Heart left ventricle (tissue), 16 donors: ENCODE measurements at regions not wholly inside any gene's neighbourhood (a gene's known extent, or its start where the extent isn't known, plus 50 kb on each side); places are given as distances from the start of the nearest gene placed in this dataset.
A peak's percentile ranks its signal among the peaks of the same experiment; 100 is the strongest.

Experiments used
- ATAC-seq, 4 donors: fragments of 200-7000 bp; cut with Tn5 transposase; one replicate each; pipeline ENCODE4 v1.9.1; 2020 to 2022; ENCODE audit warnings: moderate library complexity in 4 of 4, mild to moderate bottlenecking in 3 of 4, moderate number of reproducible peaks in 1 of 4
- DNase-seq, 5 donors: peaks; one replicate each; pipeline ENCODE4 v3.0.0-alpha.2; 2020
- H3K27ac ChIP-seq, 12 donors: fragments of 200-600 bp; sonication (generic) in 4 of 12; one replicate each; pipeline versions ENCODE4 v1.5.0 to v1.8.0; 2016 to 2022; ENCODE audit warnings: mild to moderate bottlenecking in 2 of 12
- H3K27me3 ChIP-seq, 9 donors: fragments of 200-600 bp; sonication (generic) in 2 of 9; one replicate each; pipeline versions ENCODE4 v1.5.1 to v1.8.0; 2016 to 2022; ENCODE audit warnings: mild to moderate bottlenecking in 3 of 9
- H3K36me3 ChIP-seq, 9 donors: fragments of 200-600 bp; sonication (generic) in 2 of 9; one replicate each; pipeline versions ENCODE4 v1.5.0 to v1.8.0; 2018 to 2022; ENCODE audit warnings: mild to moderate bottlenecking in 2 of 9
- H3K4me1 ChIP-seq, 12 donors: fragments of 200-600 bp; sonication (generic) in 4 of 12; one replicate each; pipeline versions ENCODE4 v1.5.0 to v1.8.0; 2016 to 2022; ENCODE audit warnings: mild to moderate bottlenecking in 3 of 12
- H3K4me3 ChIP-seq, 12 donors: fragments of 200-600 bp; sonication (generic) in 4 of 12; one replicate each; pipeline versions ENCODE4 v1.5.0 to v1.8.0; 2017 to 2022; ENCODE audit warnings: mild to moderate bottlenecking in 9 of 12, moderate library complexity in 4 of 12
- H3K9me3 ChIP-seq, 12 donors: fragments of 200-600 bp; sonication (generic) in 4 of 12; one replicate each; pipeline versions ENCODE4 v1.5.0 to v1.8.0; 2016 to 2022; ENCODE audit warnings: mild to moderate bottlenecking in 1 of 12
- CTCF ChIP-seq, 12 donors: fragments of 200-600 bp; sonication (generic) in 4 of 12; IDR thresholded peaks; one replicate each; pipeline versions ENCODE4 v1.5.0 to v1.8.0; 2018 to 2022; ENCODE audit warnings: antibody characterized with exemption in 12 of 12, mild to moderate bottlenecking in 5 of 12
- POLR2A ChIP-seq, 2 donors: fragments of 450-650 bp; IDR thresholded peaks; one replicate each; pipeline ENCODE4 v1.6.1; 2017; ENCODE audit warnings: antibody characterized with exemption in 2 of 2, mild to moderate bottlenecking in 2 of 2, moderate library complexity in 2 of 2
- WGBS, 4 donors: extraction: QIAGEN DNeasy Blood & Tissue Kit in 2 of 4; methylation state at CpG; one replicate each; pipeline versions ENCODE4 v1.1.5 to v1.1.7; 2013 to 2018; 5-methylcytosine and 5-hydroxymethylcytosine counted together
- intact Hi-C, 10 donors: fragments of 100-400 bp; cut with DNase I; formaldehyde crosslinking; loops; one replicate each; pipeline versions ENCODE4 v1.11.1 to v1.14.2; 2022
- donor health status: ischemic (EF 13 %, LVEDD 7.1; RV severe dilation, severe dysfunction).
- donor health status: healthy with polysubstance abuse.
- donor health status: DM: no; HTN: yes; CAD: no.
- donor health status: DM: no; HTN: no; CAD: no.
- donor health status: ischemic (EF 25% LVEDD 6.9; RV normal size, moderate dysfunction).
- donor health status: ischemic (EF 25% LVEDD 5.7; RV mildly dilated, moderate dysfunction).
- donor health status: healthy.
- donor health status: DM: yes; HTN: yes; CAD: no.
- donor health status: ischemic (EF 35%, LVEDD 5.7; RV mildly dilated, moderate dysfunction).
- donor health status: nonischemic (EF 11% LVEDD 7.7; RV severe dilation, severe dysfunction).
- donor health status: DM: yes; HTN: yes; CAD: no.
- donor health status: PGD.
- donor health status: ischemic (EF 29% LVEDD 5.4; RV normal size, mild dysfunction).
- donor health status: nonischemic (EF 23%, LVEDD 6.1; RV moderate dilation, normal function).

- WGBS, 4 donors: 62 to 70% (median 65%) methylated on average over 8 of the region's 8 CpGs
- no peaks in the 10 kb centered on the region for H3K4me1 ChIP-seq
- ATAC-seq: no peak
- no peak for DNase-seq
- no peak overlapping the region for H3K4me3 ChIP-seq
- intact Hi-C loops: loop anchor here in 5 of 10 donors (10.0 kb wide), 6 partner anchors 58 to 508 kb away; no protein-coding TSS in a partner anchor
- TF ChIP-seq POLR2A (IDR thresholded peaks at IDR 0.05): no peak
- TF ChIP-seq CTCF (IDR thresholded peaks at IDR 0.05): no peak
- no peaks in the 10 kb centered on the region for H3K36me3 ChIP-seq
- peaks cover 0 to 5% (median 0%) of the 10 kb centered on the region in 9 donors for H3K27me3 ChIP-seq
- H3K27ac ChIP-seq: no peak overlapping the region
- peaks cover 0 to 8% (median 0%) of the 10 kb centered on the region in 12 donors for H3K9me3 ChIP-seq
These were observed 98.4 kb upstream of the OR9G4 start for GRCh38 chr11:56846631-56847576.

DNA sequence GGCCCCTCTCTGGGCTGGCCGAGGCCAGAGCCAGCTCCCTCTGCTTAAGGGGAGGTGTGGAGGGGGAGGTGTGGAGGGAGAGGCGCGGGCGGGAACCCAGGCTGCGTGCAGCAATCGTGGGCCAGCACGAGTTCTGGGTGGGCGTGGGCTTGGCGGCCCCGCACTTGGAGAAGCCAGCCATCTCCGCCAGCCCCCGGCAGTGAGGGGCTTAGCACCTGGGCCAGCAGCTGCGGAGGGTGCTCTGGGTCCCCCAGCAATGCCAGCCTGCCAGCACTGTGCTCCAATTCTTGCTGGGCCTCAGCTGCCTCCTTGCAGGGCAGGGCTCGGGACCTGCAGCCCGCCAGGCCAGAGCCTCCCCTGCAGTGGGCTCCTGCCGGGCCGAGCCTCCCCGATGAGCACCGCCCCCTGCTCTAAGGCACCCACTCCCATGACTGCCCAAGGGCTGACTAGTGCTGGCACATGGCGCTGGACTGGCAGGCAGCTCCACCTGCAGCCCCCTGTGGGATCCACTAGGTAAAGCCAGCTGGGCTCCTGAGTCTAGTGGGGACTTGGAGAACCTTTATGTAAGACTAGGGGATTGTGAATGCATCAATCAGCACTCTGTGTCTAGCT, 96.7 kb upstream of the OR9G4 start:
- WGBS, 4 donors: 85 to 95% (median 92%) methylated on average over 10 to 20 of the region's 20 CpGs
- H3K4me1 ChIP-seq: no peaks in the 10 kb centered on the region
- H3K27ac ChIP-seq: no peak overlapping the region
- TF ChIP-seq POLR2A (IDR thresholded peaks at IDR 0.05) (no peak), CTCF (IDR thresholded peaks at IDR 0.05) (no peak)
- no peak for ATAC-seq
- peak in 1 of 5 donors; percentile 17 for DNase-seq
- peaks cover 0 to 5% (median 0%) of the 10 kb centered on the region in 9 donors for H3K27me3 ChIP-seq
- intact Hi-C loops: loop anchor here in 5 of 10 donors (10.0 kb wide), 6 partner anchors 60 to 510 kb away; no protein-coding TSS in a partner anchor
- H3K36me3 ChIP-seq: no peaks in the 10 kb centered on the region
- H3K9me3 ChIP-seq: no peaks in the 10 kb centered on the region
- no peak overlapping the region for H3K4me3 ChIP-seq

GRCh38 chr11:56843816-56844215, 95.3 kb upstream of the OR9G4 start:
- no peak for DNase-seq
- WGBS, 4 donors: 77 to 86% (median 79%) methylated on average over 2 of the region's 2 CpGs
- TF ChIP-seq POLR2A (IDR thresholded peaks at IDR 0.05) (no peak), CTCF (IDR thresholded peaks at IDR 0.05) (no peak)
- Histone ChIP-seq H3K27me3 (peaks cover 0 to 5% (median 0%) of the 10 kb centered on the region in 9 donors), H3K27ac (no peak overlapping the region), H3K4me3 (no peak overlapping the region), H3K9me3 (no peaks in the 10 kb centered on the region), H3K36me3 (no peaks in the 10 kb centered on the region), H3K4me1 (no peaks in the 10 kb centered on the region)
- ATAC-seq: no peak
- intact Hi-C loops: loop anchor here in 9 of 10 donors (2.0 to 10.0 kb wide), 11 partner anchors 61 to 511 kb away; no protein-coding TSS in a partner anchor
